ENCODE measurements at regions not wholly inside any gene's neighbourhood (a gene's known extent, or its start where the extent isn't known, plus 50 kb on each side); places are given as distances from the start of the nearest gene placed in this dataset.

DNA sequence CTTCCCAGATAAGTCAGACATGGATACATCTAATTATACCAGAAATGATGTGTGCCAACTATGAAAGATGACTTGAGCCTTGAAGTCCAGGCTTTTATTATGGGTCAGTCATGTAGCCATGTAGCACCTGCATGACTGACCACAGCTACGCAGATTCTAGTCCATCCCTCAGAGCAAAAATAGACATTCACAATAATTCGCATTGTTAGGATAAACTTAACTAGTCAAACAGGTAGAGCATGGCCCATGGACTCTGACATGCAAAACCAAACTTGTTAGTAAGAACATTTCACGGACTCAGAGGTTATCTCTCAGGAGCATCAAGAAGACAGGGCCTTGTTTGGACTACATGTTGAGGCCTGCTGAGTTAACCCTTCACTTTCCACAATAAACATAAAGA lies 132.6 kb downstream of the PWWP3B start:
- Histone ChIP-seq H4K8ac (ENCODE audit: low read depth in 2 of 2, low read length in 2 of 2) (no peak overlapping the region), H3K9me1 (ENCODE audit: insufficient read depth, low read length) (no peaks in the 10 kb centered on the region), H3K79me1 (ENCODE audit: low read depth in 1 of 2, low read length in 2 of 2) (no peaks in the 10 kb centered on the region), H4K5ac (ENCODE audit: low read depth, low read length) (no peak overlapping the region), H3K4me2 (ENCODE audit: low read depth, low read length) (no peak overlapping the region), H2AK5ac (ENCODE audit: low read depth, low read length) (no peak overlapping the region), H3K27me3 (ENCODE audit: control insufficient read depth, insufficient read depth, low read length) (no peaks in the 10 kb centered on the region), H2BK120ac (ENCODE audit: low read depth, low read length) (no peak overlapping the region), H3K56ac (ENCODE audit: extremely low read depth, insufficient read depth, low read length) (no peak overlapping the region), H2AFZ (replicated peaks; ENCODE audit: low read length, poor library complexity) (no peak overlapping the region), H3K36me3 (ENCODE audit: control insufficient read depth, insufficient read depth, low read length) (no peaks in the 10 kb centered on the region), H2AK9ac (replicated peaks; ENCODE audit: low read depth, low read length, poor library complexity) (no peak overlapping the region), H3K4me1 (ENCODE audit: control insufficient read depth, insufficient read depth, low read length) (no peaks in the 10 kb centered on the region), H3K9me3 (ENCODE audit: control insufficient read depth, insufficient read depth, low read length) (0 out of 2 replicates have a peak, but pooled peaks cover 2% of the 10 kb centered on the region), H3K4ac (ENCODE audit: low read depth, low read length) (no peak overlapping the region), H3K27ac (ENCODE audit: insufficient read depth, low read length) (no peak overlapping the region), H2BK20ac (ENCODE audit: low read depth, low read length) (no peak overlapping the region), H2BK15ac (ENCODE audit: low read depth, low read length) (no peak overlapping the region), H4K91ac (ENCODE audit: insufficient read depth, low read depth, low read length) (no peak overlapping the region), H3K23ac (ENCODE audit: low read depth, low read length) (no peak overlapping the region), H3K18ac (ENCODE audit: low read depth, low read length) (no peak overlapping the region), H4K20me1 (ENCODE audit: insufficient read depth, low read length) (no peaks in the 10 kb centered on the region), H3K14ac (replicated peaks; ENCODE audit: low read depth, low read length) (no peak overlapping the region), H3K4me3 (ENCODE audit: insufficient read depth, low read depth, low read length) (no peak overlapping the region), H3K9ac (ENCODE audit: low read depth, low read length) (no peak overlapping the region), H2BK5ac (ENCODE audit: low read depth, low read length, poor library complexity, severe bottlenecking) (no peak overlapping the region)
- intact Hi-C loops (cut with micrococcal nuclease) (no loop called here), dilution Hi-C loops (cut with HindIII; ENCODE audit: low sequenced_read_pairs, unreplicated experiment) (no loop called here), in situ Hi-C loops (cut with MboI; ENCODE audit: low sequenced_read_pairs) (no loop called here)
- TF ChIP-seq, protein P1, sequence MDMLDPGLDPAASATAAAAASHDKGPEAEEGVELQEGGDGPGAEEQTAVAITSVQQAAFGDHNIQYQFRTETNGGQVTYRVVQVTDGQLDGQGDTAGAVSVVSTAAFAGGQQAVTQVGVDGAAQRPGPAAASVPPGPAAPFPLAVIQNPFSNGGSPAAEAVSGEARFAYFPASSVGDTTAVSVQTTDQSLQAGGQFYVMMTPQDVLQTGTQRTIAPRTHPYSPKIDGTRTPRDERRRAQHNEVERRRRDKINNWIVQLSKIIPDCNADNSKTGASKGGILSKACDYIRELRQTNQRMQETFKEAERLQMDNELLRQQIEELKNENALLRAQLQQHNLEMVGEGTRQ (IDR thresholded peaks at IDR 0.05; ENCODE audit: low read depth, low read length), result no peak
- no peak for TF ChIP-seq NFE2L2 (IDR thresholded peaks at IDR 0.05; ENCODE audit: low read depth, low read length)
- no peak for TF ChIP-seq CEBPB (IDR thresholded peaks at IDR 0.05; ENCODE audit: low read depth, low read length)
- TF ChIP-seq FOS (IDR thresholded peaks at IDR 0.05; ENCODE audit: low read depth, low read length), result no peak
- no peak for TF ChIP-seq RFX5 (IDR thresholded peaks at IDR 0.05; ENCODE audit: low read depth, low read length)
- TF ChIP-seq, protein P2, sequence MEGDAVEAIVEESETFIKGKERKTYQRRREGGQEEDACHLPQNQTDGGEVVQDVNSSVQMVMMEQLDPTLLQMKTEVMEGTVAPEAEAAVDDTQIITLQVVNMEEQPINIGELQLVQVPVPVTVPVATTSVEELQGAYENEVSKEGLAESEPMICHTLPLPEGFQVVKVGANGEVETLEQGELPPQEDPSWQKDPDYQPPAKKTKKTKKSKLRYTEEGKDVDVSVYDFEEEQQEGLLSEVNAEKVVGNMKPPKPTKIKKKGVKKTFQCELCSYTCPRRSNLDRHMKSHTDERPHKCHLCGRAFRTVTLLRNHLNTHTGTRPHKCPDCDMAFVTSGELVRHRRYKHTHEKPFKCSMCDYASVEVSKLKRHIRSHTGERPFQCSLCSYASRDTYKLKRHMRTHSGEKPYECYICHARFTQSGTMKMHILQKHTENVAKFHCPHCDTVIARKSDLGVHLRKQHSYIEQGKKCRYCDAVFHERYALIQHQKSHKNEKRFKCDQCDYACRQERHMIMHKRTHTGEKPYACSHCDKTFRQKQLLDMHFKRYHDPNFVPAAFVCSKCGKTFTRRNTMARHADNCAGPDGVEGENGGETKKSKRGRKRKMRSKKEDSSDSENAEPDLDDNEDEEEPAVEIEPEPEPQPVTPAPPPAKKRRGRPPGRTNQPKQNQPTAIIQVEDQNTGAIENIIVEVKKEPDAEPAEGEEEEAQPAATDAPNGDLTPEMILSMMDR (conservative IDR thresholded peaks at IDR 0.05; ENCODE audit: low read depth, low read length), result no peak
- no peak for TF ChIP-seq POLR2A (IDR thresholded peaks at IDR 0.05; ENCODE audit: low read depth, low read length)
- no peak for TF ChIP-seq RAD21 (IDR thresholded peaks at IDR 0.05; ENCODE audit: low read length)
- ChIA-PET CTCF (no interaction called here), POLR2A (ENCODE audit: unreplicated experiment) (no interaction called here)
- DNase-seq (no peak), ATAC-seq (ENCODE audit: low read depth) (no peak)
- WGBS, 2 experiments (ENCODE audit: extremely low coverage in 2 of 2, insufficient read length in 1 of 2), result no CpG with 5 or more reads among the region's 3 CpGs
- BruUV-seq (replicated peaks), result no TSS peak

All from IMR-90 (cell line).